A673 (cell line): ENCODE measurements at regions not wholly inside any gene's neighbourhood (a gene's known extent, or its start where the extent isn't known, plus 50 kb on each side); places are given as distances from the start of the nearest gene placed in this dataset.

Source experiments
- BruUV-seq: library from RNA; stranded (reverse); fragments of 400-500 nt; replicated peaks from 2 replicates; lab custom pipeline; 2021; lab: Mats Ljungman, UMichigan
- CTCF ChIA-PET: fragments of 300-600 bp; sonication (Branson Sonifier 250); formaldehyde crosslinking; loops from one replicate; lab custom pipeline; 2022; ENCODE audit warnings: antibody characterized with exemption; lab: Charles Lee
- POLR2A ChIA-PET: fragments of 300-600 bp; sonication (Branson Sonifier 250); formaldehyde crosslinking; loops from one replicate; lab custom pipeline; 2022; ENCODE audit warnings: antibody characterized with exemption; ENCODE audit not compliant: low non-redundant PET; lab: Charles Lee
- DNase-seq: peaks from one replicate; pipeline ENCODE4 v3.0.0-alpha.2; 2015; ENCODE audit warnings: low spot score
- H3K27ac ChIP-seq: fragments of 200-600 bp; sonication (generic); 2 replicates; pipeline ENCODE4 v1.5.1; 2016; ENCODE audit warnings: mixed run types, low read depth, mild to moderate bottlenecking, mixed read lengths, antibody characterized with exemption, low read length; ENCODE audit not compliant: poor library complexity, severe bottlenecking
- H3K27me3 ChIP-seq: fragments of 200-600 bp; sonication (generic); replicated peaks from 2 replicates; pipeline ENCODE4 v1.6.1; 2017; ENCODE audit warnings: mixed run types, low read depth, mild to moderate bottlenecking, mixed read lengths, antibody characterized with exemption, low read length; ENCODE audit not compliant: insufficient read depth, poor library complexity
- H3K36me3 ChIP-seq: fragments of 200-600 bp; sonication (generic); 2 replicates; pipeline ENCODE4 v1.6.1; 2016; ENCODE audit warnings: mixed run types, mild to moderate bottlenecking, mixed read lengths, antibody characterized with exemption, low read length; ENCODE audit not compliant: insufficient read depth, poor library complexity, severe bottlenecking
- H3K4me1 ChIP-seq: fragments of 200-600 bp; sonication (generic); 2 replicates; pipeline ENCODE4 v1.6.1; 2017; ENCODE audit warnings: mixed run types, mild to moderate bottlenecking, mixed read lengths, antibody characterized with exemption, low read length; ENCODE audit not compliant: insufficient read depth, poor library complexity, severe bottlenecking
- H3K4me3 ChIP-seq: fragments of 200-600 bp; sonication (generic); 2 replicates; pipeline ENCODE4 v1.5.1; 2016; ENCODE audit warnings: low read depth, mixed run types, mild to moderate bottlenecking, mixed read lengths, low read length; ENCODE audit not compliant: poor library complexity, severe bottlenecking
- H3K9me3 ChIP-seq: fragments of 200-600 bp; sonication (generic); 2 replicates; pipeline ENCODE4 v1.6.1; 2016; ENCODE audit warnings: mixed run types, low read depth, mild to moderate bottlenecking, mixed read lengths, antibody characterized with exemption, low read length; ENCODE audit not compliant: poor library complexity, severe bottlenecking
- CTCF ChIP-seq: fragments of 300-800, 200-600 bp; sonication (generic); conservative IDR thresholded peaks from 2 replicates; pipeline ENCODE4 v1.5.1; 2017; ENCODE audit warnings: low read depth, mild to moderate bottlenecking, antibody characterized with exemption, low read length, moderate library complexity, mixed read lengths
- EZH2 ChIP-seq: fragments of 200-600 bp; sonication (generic); IDR thresholded peaks from 2 replicates; pipeline ENCODE4 v1.6.1; 2017; ENCODE audit warnings: borderline replicate concordance, low read depth, mild to moderate bottlenecking, mixed read lengths, antibody characterized with exemption, low read length; ENCODE audit not compliant: poor library complexity, severe bottlenecking
- intact Hi-C: fragments of 100-400 bp; cut with micrococcal nuclease; formaldehyde crosslinking; loops from one replicate; pipeline ENCODE4 v1.10.0; 2022; ENCODE audit not compliant: unreplicated experiment

DNA sequence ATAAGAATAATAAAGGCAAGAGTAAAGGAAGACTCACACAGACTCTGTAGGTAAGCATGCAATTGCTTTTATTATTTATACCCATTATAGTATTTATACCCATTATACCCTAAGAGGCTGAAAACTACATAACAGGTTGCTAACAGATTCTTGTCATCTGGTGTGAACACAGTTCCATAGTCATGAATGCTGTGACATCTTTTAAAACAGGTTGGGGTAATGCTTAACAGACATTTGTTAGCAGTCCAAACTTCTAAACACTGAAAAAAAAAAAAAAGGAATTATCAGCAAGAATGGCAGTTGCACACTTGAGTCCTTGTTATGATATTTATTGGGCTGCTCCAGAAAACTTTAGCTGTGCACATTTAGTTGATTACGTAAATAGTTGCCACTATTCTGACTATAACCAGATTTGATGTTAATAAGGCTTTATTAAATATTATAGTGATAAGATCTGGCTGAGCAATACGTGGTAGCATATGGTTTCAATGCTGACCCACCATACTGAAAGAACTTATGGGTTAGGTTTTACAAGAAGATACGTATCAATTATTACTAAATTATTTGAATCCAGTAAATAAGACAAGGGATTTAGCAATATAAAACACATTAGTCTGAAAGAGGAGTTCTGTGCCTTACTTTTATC, 888.8 kb downstream of the LRRTM4 start:
- TF ChIP-seq CTCF (no peak), EZH2 (no peak)
- BruUV-seq, result no TSS peak
- no peaks in the 10 kb centered on the region for H3K9me3 ChIP-seq
- POLR2A ChIA-PET, result no interaction called here
- H3K36me3 ChIP-seq, result no peaks in the 10 kb centered on the region
- no peak for DNase-seq
- intact Hi-C loops, result no loop called here
- no peak overlapping the region for H3K27ac ChIP-seq
- H3K27me3 ChIP-seq, result no peaks in the 10 kb centered on the region
- CTCF ChIA-PET, result no interaction called here
- H3K4me3 ChIP-seq, result no peak overlapping the region
- H3K4me1 ChIP-seq, result no peaks in the 10 kb centered on the region

DNA sequence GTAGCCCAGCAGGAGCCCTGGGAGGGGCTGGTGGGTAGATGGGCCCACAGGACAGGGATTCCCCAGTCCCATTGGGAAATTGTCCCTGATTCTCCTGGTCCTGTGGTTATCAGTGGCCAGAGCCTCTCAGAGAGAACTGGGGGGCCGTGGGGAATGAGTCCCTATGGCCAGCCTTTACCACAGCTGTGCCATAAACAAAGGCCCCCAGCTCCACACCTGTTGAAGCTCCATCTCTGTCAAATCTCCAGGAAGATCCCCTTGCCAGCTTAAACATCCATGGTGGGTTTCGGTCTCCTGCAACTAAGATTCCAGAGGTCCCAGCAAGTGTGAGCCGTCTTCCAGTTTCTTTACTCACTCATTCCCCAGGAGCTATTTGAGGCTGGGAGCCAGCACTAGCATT, 897.1 kb downstream of the LRRTM4 start:
- no TSS peak for BruUV-seq
- Histone ChIP-seq H3K9me3 (no peaks in the 10 kb centered on the region), H3K27ac (no peak overlapping the region), H3K27me3 (no peaks in the 10 kb centered on the region), H3K36me3 (no peaks in the 10 kb centered on the region), H3K4me3 (no peak overlapping the region), H3K4me1 (no peaks in the 10 kb centered on the region)
- no peak for TF ChIP-seq EZH2
- TF ChIP-seq CTCF, result no peak
- POLR2A ChIA-PET, result no interaction called here
- CTCF ChIA-PET, result no interaction called here
- intact Hi-C loops, result no loop called here
- no peak for DNase-seq

DNA sequence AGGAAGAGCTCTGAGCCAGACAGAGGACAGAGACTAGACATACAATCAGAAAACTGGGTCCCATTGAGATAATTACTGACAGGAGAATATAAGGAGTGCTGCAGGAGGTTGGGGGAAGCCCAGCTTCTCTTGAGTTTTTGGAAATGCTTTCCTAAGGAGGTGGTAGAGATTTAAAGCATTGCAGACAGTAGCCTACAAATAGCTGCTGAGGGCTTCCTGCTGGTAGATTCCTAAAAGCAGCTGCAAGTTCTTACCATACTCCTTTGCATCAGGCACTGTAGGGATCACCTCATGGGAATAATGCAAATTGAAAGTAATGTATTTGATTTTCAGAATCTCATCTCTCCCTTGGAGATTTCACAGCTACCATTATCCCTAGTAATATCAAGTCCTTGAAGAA, 902.6 kb upstream of the GCFC2 start:
- peak; percentile 2 for DNase-seq

More for the DNA sequence above, 902.6 kb upstream of the GCFC2 start:
- CTCF ChIA-PET, result interaction anchor here (0.8 kb wide), 1 partner anchor 11 kb away, joined by 4 read pairs; no protein-coding TSS in a partner anchor
- no peak for TF ChIP-seq CTCF
- no peak for TF ChIP-seq EZH2
- H3K27me3 ChIP-seq, result no peaks in the 10 kb centered on the region
- H3K9me3 ChIP-seq, result no peaks in the 10 kb centered on the region
- no TSS peak for BruUV-seq
- intact Hi-C loops, result no loop called here
- POLR2A ChIA-PET, result no interaction called here
- H3K36me3 ChIP-seq, result no peaks in the 10 kb centered on the region
- H3K27ac ChIP-seq, result no peak overlapping the region
- no peak overlapping the region for H3K4me3 ChIP-seq
- H3K4me1 ChIP-seq, result no peaks in the 10 kb centered on the region
